GM23338 (cell line): ENCODE measurements at regions not wholly inside any gene's neighbourhood (a gene's known extent, or its start where the extent isn't known, plus 50 kb on each side); places are given as distances from the start of the nearest gene placed in this dataset.
"Not testable (repeated sequence)": the region's sequence is repeated elsewhere in the genome, so short reads cannot be mapped to it uniquely, and the experiment has no call there.

ENCODE experiments used
- ATAC-seq: fragments of 200-7000 bp; cut with Tn5 transposase; 3 replicates; pipeline ENCODE4 v1.9.1; 2020
- DNase-seq: peaks from one replicate; pipeline ENCODE4 v3.0.0-alpha.2; 2015; ENCODE audit warnings: low spot score
- H2AFZ ChIP-seq: fragments of 200-600 bp; sonication (generic); 2 replicates; pipeline ENCODE4 v1.8.0; 2016; ENCODE audit warnings: antibody characterized with exemption, mild to moderate bottlenecking, moderate library complexity
- H3F3A ChIP-seq: fragments of 200-600 bp; sonication (generic); replicated peaks from 2 replicates; pipeline ENCODE4 v1.8.0; 2017; ENCODE audit warnings: antibody characterized with exemption, mixed run types, low read depth
- H3K27ac ChIP-seq: fragments of 200-600 bp; sonication (generic); 2 replicates; pipeline ENCODE4 v1.6.1; 2016; ENCODE audit warnings: low read depth
- H3K27me3 ChIP-seq: fragments of 200-600 bp; sonication (generic); 2 replicates; pipeline ENCODE4 v1.8.0; 2016; ENCODE audit warnings: mild to moderate bottlenecking, mixed run types, moderate library complexity; ENCODE audit not compliant: insufficient read depth
- H3K36me3 ChIP-seq: fragments of 200-600 bp; sonication (generic); 2 replicates; pipeline ENCODE4 v1.8.0; 2016; ENCODE audit warnings: mild to moderate bottlenecking; ENCODE audit not compliant: insufficient read depth
- H3K4me1 ChIP-seq: fragments of 200-600 bp; sonication (generic); 2 replicates; pipeline ENCODE4 v1.8.0; 2016; ENCODE audit warnings: mild to moderate bottlenecking, moderate library complexity; ENCODE audit not compliant: insufficient read depth
- H3K4me2 ChIP-seq: fragments of 200-600 bp; sonication (generic); 2 replicates; pipeline ENCODE4 v1.7.1; 2017; ENCODE audit warnings: mixed run types
- H3K4me3 ChIP-seq: fragments of 200-600 bp; sonication (generic); 2 replicates; pipeline ENCODE4 v1.6.1; 2016; ENCODE audit warnings: mixed run types
- H3K79me2 ChIP-seq: fragments of 200-600 bp; sonication (generic); replicated peaks from 2 replicates; pipeline ENCODE4 v1.8.0; 2017; ENCODE audit warnings: mild to moderate bottlenecking; ENCODE audit not compliant: insufficient read depth
- H3K9me2 ChIP-seq: fragments of 200-600 bp; sonication (generic); 2 replicates; pipeline ENCODE4 v1.8.0; 2017; ENCODE audit not compliant: insufficient read depth
- H4K20me1 ChIP-seq: fragments of 200-600 bp; sonication (generic); replicated peaks from 2 replicates; pipeline ENCODE4 v1.8.0; 2017; ENCODE audit warnings: mild to moderate bottlenecking; ENCODE audit not compliant: insufficient read depth
- H3K27ac Mint-ChIP-seq: 2 replicates; pipeline ENCODE4 v1.8.0; 2020; ENCODE audit warnings: inconsistent platforms, mild to moderate bottlenecking, moderate library complexity, mixed read lengths
- H3K27me3 Mint-ChIP-seq: 3 replicates; pipeline ENCODE4 v1.8.0; 2022; ENCODE audit warnings: low read depth, mild to moderate bottlenecking, moderate library complexity, mixed read lengths, inconsistent platforms; ENCODE audit not compliant: insufficient read depth, poor library complexity
- H3K36me3 Mint-ChIP-seq: 3 replicates; pipeline ENCODE4 v1.8.0; 2021; ENCODE audit warnings: low read depth, mild to moderate bottlenecking, inconsistent platforms, moderate library complexity, mixed read lengths
- H3K4me1 Mint-ChIP-seq: 3 replicates; pipeline ENCODE4 v1.8.0; 2020; ENCODE audit warnings: mild to moderate bottlenecking, inconsistent platforms, mixed read lengths
- H3K4me3 Mint-ChIP-seq: 3 replicates; pipeline ENCODE4 v1.8.0; 2021; ENCODE audit warnings: moderate library complexity, mild to moderate bottlenecking, inconsistent platforms, mixed read lengths
- H3K9me3 Mint-ChIP-seq: 3 replicates; pipeline ENCODE4 v1.8.0; 2020; ENCODE audit warnings: moderate library complexity, mild to moderate bottlenecking, inconsistent platforms, mixed read lengths
- CREB1 ChIP-seq: fragments of 250-450 bp; sonication (Bioruptor Pico); IDR thresholded peaks from 2 replicates; pipeline ENCODE4 v1.5.0; 2020; ENCODE audit warnings: low read depth, mild to moderate bottlenecking, moderate library complexity
- EZH2 ChIP-seq: fragments of 200-600 bp; sonication (generic); IDR thresholded peaks from one replicate; pipeline ENCODE4 v1.8.0; 2017; ENCODE audit warnings: antibody characterized with exemption, mild to moderate bottlenecking, low read depth; ENCODE audit not compliant: unreplicated experiment
- EZH2phosphoT487 ChIP-seq: fragments of 200-600 bp; sonication (generic); IDR thresholded peaks from one replicate; pipeline ENCODE4 v1.8.1; 2018; ENCODE audit warnings: antibody characterized with exemption; ENCODE audit not compliant: unreplicated experiment
- JUNB ChIP-seq: IDR thresholded peaks from one replicate; pipeline ENCODE4 v1.6.1; 2016; ENCODE audit warnings: antibody characterized with exemption; ENCODE audit not compliant: unreplicated experiment
- NANOG ChIP-seq: IDR thresholded peaks from 2 replicates; pipeline ENCODE4 v1.6.1; 2016; ENCODE audit warnings: antibody characterized with exemption, borderline replicate concordance
- POLR2AphosphoS5 ChIP-seq: IDR thresholded peaks from 2 replicates; pipeline ENCODE4 v1.6.1; 2016; ENCODE audit warnings: antibody characterized with exemption, low read depth
- STAT1 ChIP-seq: IDR thresholded peaks from one replicate; pipeline ENCODE4 v1.6.1; 2016; ENCODE audit warnings: antibody characterized with exemption; ENCODE audit not compliant: unreplicated experiment
- ZNF114 ChIP-seq: fragments of 250-450 bp; sonication (Bioruptor Pico); IDR thresholded peaks from 2 replicates; pipeline ENCODE4 v1.5.0; 2020; ENCODE audit warnings: mild to moderate bottlenecking, moderate library complexity
- ZNF331 ChIP-seq: fragments of 250-450 bp; sonication (Bioruptor Pico); IDR thresholded peaks from 2 replicates; pipeline ENCODE4 v1.5.0; 2020; ENCODE audit warnings: low read depth, mild to moderate bottlenecking, moderate library complexity
- TF ChIP-seq, protein P1 (sequence below): IDR thresholded peaks from one replicate; pipeline ENCODE4 v1.6.1; 2018; ENCODE audit warnings: antibody characterized with exemption; ENCODE audit not compliant: unreplicated experiment
- TF ChIP-seq, protein P2 (sequence below), 2 experiments: fragments of 200-600 bp in 1 of 2; sonication (generic) in 1 of 2; conservative IDR thresholded peaks; 2 replicates each; pipeline versions ENCODE4 v1.5.1 to v1.6.1; 2016 to 2017; ENCODE audit warnings: antibody characterized with exemption in 2 of 2, low read depth in 2 of 2, mild to moderate bottlenecking in 2 of 2, moderate library complexity in 1 of 2

GRCh38 chr9:94029932-94030317, 54.3 kb upstream of the PTPDC1 start (continued):
- TF ChIP-seq, protein P1, sequence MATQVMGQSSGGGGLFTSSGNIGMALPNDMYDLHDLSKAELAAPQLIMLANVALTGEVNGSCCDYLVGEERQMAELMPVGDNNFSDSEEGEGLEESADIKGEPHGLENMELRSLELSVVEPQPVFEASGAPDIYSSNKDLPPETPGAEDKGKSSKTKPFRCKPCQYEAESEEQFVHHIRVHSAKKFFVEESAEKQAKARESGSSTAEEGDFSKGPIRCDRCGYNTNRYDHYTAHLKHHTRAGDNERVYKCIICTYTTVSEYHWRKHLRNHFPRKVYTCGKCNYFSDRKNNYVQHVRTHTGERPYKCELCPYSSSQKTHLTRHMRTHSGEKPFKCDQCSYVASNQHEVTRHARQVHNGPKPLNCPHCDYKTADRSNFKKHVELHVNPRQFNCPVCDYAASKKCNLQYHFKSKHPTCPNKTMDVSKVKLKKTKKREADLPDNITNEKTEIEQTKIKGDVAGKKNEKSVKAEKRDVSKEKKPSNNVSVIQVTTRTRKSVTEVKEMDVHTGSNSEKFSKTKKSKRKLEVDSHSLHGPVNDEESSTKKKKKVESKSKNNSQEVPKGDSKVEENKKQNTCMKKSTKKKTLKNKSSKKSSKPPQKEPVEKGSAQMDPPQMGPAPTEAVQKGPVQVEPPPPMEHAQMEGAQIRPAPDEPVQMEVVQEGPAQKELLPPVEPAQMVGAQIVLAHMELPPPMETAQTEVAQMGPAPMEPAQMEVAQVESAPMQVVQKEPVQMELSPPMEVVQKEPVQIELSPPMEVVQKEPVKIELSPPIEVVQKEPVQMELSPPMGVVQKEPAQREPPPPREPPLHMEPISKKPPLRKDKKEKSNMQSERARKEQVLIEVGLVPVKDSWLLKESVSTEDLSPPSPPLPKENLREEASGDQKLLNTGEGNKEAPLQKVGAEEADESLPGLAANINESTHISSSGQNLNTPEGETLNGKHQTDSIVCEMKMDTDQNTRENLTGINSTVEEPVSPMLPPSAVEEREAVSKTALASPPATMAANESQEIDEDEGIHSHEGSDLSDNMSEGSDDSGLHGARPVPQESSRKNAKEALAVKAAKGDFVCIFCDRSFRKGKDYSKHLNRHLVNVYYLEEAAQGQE: no peak
- TF ChIP-seq NANOG (no peak), EZH2phosphoT487 (no peak), STAT1 (no peak), CREB1 (CRISPR knock-in tag) (no peak), ZNF331 (CRISPR knock-in tag) (no peak)

DNA sequence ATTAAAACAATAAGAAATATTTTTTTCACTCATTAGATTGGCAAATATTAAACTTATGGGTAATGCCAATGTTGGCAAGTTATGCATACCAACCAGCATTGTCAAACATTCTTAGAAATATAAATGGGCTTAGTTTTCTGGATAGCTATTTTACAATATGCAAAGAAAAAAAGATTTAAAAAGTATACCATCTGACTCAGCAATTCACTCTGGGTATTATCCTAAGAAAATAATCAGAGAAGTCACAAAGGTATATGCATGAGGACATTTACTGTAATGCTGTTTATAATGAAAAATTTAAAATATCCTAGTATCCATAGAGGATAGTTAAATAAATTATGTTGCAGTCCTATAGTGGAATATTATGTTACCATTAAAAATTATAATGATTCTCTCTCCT, 57.4 kb upstream of the PTPDC1 start:
- no peak for ATAC-seq
- Histone ChIP-seq H3K36me3 (no peaks in the 10 kb centered on the region; the same call in none of the 2 replicates), H3K4me2 (no peak overlapping the region), H3K4me1 (peaks cover 12% of the 10 kb centered on the region), H3F3A (no peaks in the 10 kb centered on the region), H4K20me1 (no peaks in the 10 kb centered on the region), H3K27ac (no peak overlapping the region), H3K27me3 (peaks cover 18% of the 10 kb centered on the region), H3K9me2 (peaks cover 7% of the 10 kb centered on the region), H2AFZ (no peak overlapping the region), H3K79me2 (no peaks in the 10 kb centered on the region), H3K4me3 (no peak overlapping the region)
- H3K27ac Mint-ChIP-seq: no peak overlapping the region
- no peak overlapping the region for H3K4me3 Mint-ChIP-seq
- TF ChIP-seq NANOG: no peak
- TF ChIP-seq, protein P2, sequence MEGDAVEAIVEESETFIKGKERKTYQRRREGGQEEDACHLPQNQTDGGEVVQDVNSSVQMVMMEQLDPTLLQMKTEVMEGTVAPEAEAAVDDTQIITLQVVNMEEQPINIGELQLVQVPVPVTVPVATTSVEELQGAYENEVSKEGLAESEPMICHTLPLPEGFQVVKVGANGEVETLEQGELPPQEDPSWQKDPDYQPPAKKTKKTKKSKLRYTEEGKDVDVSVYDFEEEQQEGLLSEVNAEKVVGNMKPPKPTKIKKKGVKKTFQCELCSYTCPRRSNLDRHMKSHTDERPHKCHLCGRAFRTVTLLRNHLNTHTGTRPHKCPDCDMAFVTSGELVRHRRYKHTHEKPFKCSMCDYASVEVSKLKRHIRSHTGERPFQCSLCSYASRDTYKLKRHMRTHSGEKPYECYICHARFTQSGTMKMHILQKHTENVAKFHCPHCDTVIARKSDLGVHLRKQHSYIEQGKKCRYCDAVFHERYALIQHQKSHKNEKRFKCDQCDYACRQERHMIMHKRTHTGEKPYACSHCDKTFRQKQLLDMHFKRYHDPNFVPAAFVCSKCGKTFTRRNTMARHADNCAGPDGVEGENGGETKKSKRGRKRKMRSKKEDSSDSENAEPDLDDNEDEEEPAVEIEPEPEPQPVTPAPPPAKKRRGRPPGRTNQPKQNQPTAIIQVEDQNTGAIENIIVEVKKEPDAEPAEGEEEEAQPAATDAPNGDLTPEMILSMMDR (conservative IDR thresholded peaks at IDR 0.05; ENCODE audit: low read depth in 2 of 2): no peak
- TF ChIP-seq EZH2: no peak
- TF ChIP-seq ZNF114 (CRISPR knock-in tag): no peak
- TF ChIP-seq POLR2AphosphoS5: no peak
- no peak for TF ChIP-seq JUNB
- TF ChIP-seq EZH2phosphoT487: no peak
- no peak for TF ChIP-seq CREB1 (CRISPR knock-in tag)
- no peak for TF ChIP-seq STAT1
- H3K27me3 Mint-ChIP-seq: peaks cover 23% of the 10 kb centered on the region
- H3K36me3 Mint-ChIP-seq: peaks cover 33% of the 10 kb centered on the region
- no peak for DNase-seq
- H3K9me3 Mint-ChIP-seq: peaks cover 67% of the 10 kb centered on the region
- peaks cover 7% of the 10 kb centered on the region; the same call in 1 of the 3 replicates for H3K4me1 Mint-ChIP-seq

DNA sequence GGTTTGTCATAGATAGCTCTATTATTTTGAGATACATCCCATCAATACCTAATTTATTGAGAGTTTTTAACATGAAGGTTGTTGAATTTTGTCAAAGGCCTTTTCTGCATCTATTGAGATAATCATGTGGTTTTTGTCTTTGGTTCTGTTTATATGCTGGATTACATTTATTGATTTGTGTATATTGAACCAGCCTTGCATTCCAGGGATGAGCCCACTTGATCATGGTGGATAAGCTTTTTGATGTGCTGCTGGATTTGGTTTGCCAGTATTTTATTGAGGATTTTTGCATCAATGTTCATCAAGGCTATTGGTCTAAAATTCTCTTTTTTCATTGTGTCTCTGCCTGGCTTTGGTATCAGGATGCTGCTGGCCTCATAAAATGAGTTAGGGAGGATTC, 61.8 kb upstream of the PTPDC1 start:
- H3K4me2 ChIP-seq, H3K36me3 ChIP-seq, H3K9me2 ChIP-seq, H2AFZ ChIP-seq, H3K4me3 Mint-ChIP-seq, H3K27me3 ChIP-seq, H3K79me2 ChIP-seq, DNase-seq, H3K4me1 Mint-ChIP-seq, H3K4me3 ChIP-seq, H3K27ac ChIP-seq, H3K27ac Mint-ChIP-seq, ATAC-seq, H3F3A ChIP-seq, H4K20me1 ChIP-seq, H3K27me3 Mint-ChIP-seq, H3K4me1 ChIP-seq: not testable (repeated sequence)
- peaks cover 11% of the 10 kb centered on the region; the same call in 2 of the 3 replicates for H3K36me3 Mint-ChIP-seq
- H3K9me3 Mint-ChIP-seq: peaks cover 46% of the 10 kb centered on the region

DNA sequence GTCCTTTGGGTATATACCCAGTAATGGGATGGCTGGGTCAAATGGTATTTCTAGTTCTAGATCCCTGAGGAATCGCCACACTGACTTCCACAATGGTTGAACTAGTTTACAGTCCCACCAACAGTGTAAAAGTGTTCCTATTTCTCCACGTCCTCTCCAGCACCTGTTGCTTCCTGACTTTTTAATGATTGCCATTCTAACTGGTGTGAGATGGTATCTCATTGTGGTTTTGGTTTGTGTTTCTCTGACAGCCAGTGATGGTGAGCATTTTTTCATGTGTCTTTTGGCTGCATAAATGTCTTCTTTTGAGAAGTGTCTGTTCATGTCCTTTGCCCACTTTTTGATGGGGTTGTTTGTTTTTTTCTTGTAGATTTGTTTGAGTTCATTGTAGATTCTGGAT, 63.4 kb upstream of the PTPDC1 start:
- H4K20me1 ChIP-seq, DNase-seq, H3K36me3 Mint-ChIP-seq, H3K27ac ChIP-seq, H3K27ac Mint-ChIP-seq, H3K9me2 ChIP-seq, ATAC-seq, H3K4me2 ChIP-seq, H3K27me3 ChIP-seq, H2AFZ ChIP-seq, H3K27me3 Mint-ChIP-seq, H3K4me1 ChIP-seq, H3K4me3 ChIP-seq, H3F3A ChIP-seq, H3K4me1 Mint-ChIP-seq, H3K4me3 Mint-ChIP-seq, H3K36me3 ChIP-seq, H3K79me2 ChIP-seq: not testable (repeated sequence)
- H3K9me3 Mint-ChIP-seq: peaks cover 31% of the 10 kb centered on the region
